ENCODE measurements at regions not wholly inside any gene's neighbourhood (a gene's known extent, or its start where the extent isn't known, plus 50 kb on each side); places are given as distances from the start of the nearest gene placed in this dataset.

GRCh38 chr20:9930142-9930541, 91.3 kb upstream of the PAK5 start:
- TF ChIP-seq POLR2AphosphoS5 (IDR thresholded peaks at IDR 0.05; ENCODE audit: borderline replicate concordance, low read depth, low read length) (no peak), EZH2 (IDR thresholded peaks at IDR 0.05) (no peak), FOXP2 (optimal IDR thresholded peaks at IDR 0.05; ENCODE audit: control extremely low read depth, extremely low read length, insufficient read depth) (no peak)
